ENCODE measurements at regions not wholly inside any gene's neighbourhood (a gene's known extent, or its start where the extent isn't known, plus 50 kb on each side); places are given as distances from the start of the nearest gene placed in this dataset.
"Not testable (repeated sequence)": the region's sequence is repeated elsewhere in the genome, so short reads cannot be mapped to it uniquely, and the experiment has no call there.

- TF ChIP-seq CTCF (optimal IDR thresholded peaks at IDR 0.05 in 1 of 3, IDR thresholded peaks at IDR 0.05 in 1 of 3, conservative IDR thresholded peaks at IDR 0.05 in 1 of 3; ENCODE audit: extremely low read depth in 1 of 3, insufficient read depth in 2 of 3, low read length in 3 of 3); EZH2 (IDR thresholded peaks at IDR 0.05; ENCODE audit: low read length): not testable (repeated sequence)
Measured at GRCh38 chr5:57003566-57003965, 51.6 kb upstream of the MIER3 start.
